ENCODE measurements at regions not wholly inside any gene's neighbourhood (a gene's known extent, or its start where the extent isn't known, plus 50 kb on each side); places are given as distances from the start of the nearest gene placed in this dataset.
"Not testable (repeated sequence)": the region's sequence is repeated elsewhere in the genome, so short reads cannot be mapped to it uniquely, and the experiment has no call there.

- no peak for DNase-seq
These were observed 50.5 kb upstream of the CD99 start for GRCh38 chrX:2640436-2641150.

DNA sequence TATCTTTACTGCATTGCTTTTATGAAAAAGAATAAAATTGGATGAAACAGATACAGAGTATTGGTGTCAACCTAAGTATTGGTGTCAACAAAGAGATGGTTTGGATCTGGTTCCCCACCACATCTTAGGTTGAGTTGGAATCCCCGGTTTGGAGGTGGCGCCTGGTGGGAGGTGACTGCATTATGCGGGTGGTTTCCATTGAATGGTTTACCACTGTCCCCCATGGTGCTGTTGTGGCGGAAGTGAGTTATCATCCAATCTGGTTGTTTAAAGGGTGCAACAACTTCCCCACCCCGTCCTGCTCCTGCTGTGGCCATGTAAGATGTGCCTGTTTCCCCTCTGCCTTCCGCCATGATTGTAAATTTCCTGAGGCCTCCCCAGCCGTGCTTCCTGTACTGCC is 52.8 kb upstream of the CD99 start:
- no peak for DNase-seq

DNA sequence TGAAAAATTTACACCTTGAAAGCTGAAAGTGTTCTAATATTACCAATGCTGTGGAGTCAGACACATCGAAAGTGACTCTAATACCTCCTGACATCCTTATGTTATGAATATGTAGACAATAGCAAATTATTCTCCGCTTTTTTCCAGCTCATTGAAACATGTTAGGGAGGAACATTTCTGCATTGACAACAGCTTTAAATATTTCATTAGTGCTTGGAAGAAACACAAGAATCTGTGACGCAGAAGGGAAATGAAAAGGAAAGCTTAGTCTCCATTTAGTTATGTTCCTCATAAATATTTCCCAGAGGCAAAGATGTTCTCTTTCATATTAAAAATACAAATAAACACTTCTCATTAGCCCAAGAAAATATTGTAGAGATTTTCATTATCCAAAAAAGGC is 55.8 kb upstream of the CD99 start:
- no peak for DNase-seq

DNA sequence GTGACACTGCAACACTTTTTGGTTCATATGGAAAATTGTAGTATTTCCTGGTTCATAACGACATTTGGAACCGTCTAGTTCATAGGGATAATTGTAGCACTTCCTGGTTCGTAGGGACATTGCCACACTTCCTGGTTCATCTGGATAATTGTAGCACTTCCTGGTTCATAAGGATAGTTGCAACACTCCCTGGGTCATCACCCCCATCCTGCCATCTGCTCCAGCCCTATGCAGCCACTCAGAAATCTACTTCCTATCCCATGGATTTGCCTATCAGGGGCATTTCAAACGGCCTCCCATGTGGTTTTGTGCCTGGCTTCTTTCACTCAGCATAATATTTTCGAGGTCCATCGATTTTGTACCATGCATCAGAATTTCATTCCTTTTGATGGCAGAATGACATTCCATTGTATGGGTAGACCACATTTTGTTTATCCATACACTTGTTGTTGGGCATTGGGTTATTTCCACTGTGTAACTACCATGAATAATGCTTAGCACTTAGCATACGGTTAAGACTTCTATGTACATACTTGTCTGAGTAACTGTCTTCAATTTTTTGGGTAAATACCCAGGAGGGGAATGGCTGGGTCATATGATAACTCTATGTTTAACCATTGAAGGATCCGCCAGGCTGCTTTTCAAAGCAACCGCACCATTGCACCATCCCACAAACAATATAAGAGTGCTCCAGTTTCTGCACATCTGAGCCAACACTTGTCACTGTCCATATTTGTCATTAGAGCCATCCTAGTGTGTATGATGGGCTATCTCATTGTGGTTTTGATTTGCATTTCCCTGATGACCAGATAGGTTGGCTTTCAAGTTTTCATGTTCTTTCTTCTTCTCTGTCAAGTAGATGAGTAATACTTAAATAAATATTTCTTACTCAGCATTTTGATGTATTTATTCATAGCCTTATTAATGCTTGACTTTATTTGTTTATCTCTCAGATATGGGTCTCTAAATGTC is 58.3 kb upstream of the CD99 start:
- DNase-seq = no peak

GRCh38 chrX:2631743-2632532 is 59.2 kb upstream of the CD99 start:
- no peak for DNase-seq

- not testable (repeated sequence) for DNase-seq
These were observed 60.0 kb upstream of the CD99 start for GRCh38 chrX:2630935-2631742.

DNA sequence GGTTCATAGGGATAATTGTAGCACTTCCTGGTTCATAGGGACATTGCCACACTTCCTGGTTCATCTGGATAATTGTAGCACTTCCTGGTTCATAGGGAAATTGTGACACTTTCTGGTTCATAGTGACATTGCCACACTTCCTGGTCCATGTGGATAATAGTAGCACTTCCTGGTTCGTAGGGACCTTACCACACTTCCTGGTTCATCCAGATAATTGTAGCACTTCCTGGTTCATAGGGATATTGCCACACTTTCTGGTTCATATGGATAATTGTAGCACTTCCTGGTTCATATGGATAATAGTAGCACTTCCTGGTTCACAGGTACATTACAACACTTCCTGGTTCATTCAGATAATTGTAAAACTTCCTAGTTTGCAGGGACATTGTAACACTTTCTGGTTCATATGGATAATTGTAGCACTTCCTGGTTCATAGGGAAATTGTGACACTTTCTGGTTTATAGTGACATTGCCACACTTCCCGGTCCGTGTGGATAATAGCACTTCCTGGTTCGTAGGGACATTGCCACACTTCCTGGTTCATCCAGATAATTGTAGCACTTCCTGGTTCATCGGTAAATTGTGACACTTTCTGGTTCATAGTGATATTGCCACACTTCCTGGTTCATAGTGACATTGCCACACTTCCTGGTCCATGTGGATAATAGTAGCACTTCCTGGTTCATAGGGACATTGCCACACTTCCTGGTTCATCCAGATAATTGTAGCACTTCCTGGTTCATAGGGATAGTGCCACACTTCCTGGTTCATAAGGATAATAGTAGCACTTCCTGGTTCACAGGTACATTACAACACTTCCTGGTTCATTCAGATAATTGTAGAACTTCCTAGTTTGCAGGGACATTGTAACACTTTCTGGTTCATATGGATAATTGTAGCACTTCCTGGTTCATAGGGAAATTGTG is 60.8 kb upstream of the CD99 start:
- not testable (repeated sequence) for DNase-seq

DNA sequence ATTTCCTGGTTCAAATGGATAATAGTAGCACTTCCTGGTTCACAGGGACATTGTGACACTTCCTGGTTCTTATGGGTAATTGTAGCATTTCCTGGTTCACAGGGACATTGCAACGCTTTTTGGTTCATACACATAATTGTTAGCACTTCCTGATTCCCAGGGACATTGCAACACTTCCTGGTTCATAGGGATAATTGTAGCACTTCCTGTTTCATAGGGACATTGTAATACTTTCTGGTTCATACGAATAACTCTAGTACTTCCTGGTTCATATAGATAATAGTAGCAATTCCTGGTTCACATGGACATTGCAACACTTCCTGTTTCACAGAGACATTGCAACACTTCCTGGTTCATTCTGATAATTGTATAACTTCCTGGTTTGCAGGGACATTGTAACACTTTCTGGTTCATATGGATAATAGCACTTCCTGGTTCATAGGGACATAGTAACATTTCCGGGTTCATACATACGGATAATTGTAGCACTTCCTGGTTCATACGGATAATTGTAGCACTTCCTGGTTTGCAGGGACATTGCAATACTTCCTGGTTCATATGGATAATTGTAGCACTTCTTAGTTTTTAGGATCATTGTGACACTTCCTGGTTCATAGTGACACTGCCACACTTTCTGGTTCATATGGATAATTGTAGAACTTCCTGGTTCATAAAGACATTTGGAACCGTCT is 61.6 kb upstream of the CD99 start:
- no peak for DNase-seq

DNA sequence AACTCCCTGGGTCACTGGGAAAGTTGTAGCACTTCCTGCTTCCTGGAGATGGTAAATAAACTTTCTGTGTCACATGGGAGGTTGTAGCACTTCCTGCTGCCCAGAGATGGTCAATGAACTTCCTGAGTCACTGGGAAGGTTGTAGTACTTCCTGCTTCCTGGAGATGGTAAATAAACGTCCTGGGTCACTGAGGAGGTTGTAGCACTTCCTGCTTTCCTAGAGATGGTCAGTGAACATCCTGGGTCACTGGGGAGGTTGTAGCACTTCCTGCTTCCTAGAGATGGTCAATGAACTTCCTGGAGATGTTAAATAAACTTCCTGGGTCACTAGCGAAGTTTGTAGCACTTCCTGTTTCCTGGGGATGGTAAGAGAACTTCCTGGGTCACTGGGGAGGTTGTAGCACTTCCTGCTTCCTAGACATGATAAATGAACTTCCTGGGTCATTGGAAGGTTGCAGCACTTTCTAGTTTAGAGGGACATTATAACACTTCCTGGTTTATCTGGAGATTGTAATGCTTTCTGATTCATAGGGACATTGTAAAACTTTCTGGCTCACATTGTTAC is 62.3 kb upstream of the CD99 start:
- DNase-seq = no peak

- no peak for DNase-seq
These were observed 63.7 kb upstream of the CD99 start for GRCh38 chrX:2627272-2627867.

- DNase-seq = no peak
These were observed 64.3 kb upstream of the CD99 start for GRCh38 chrX:2626750-2627149.

GRCh38 chrX:2620576-2620975 is 70.5 kb upstream of the CD99 start:
- no peak for DNase-seq

- DNase-seq = no peak
These were observed 72.6 kb upstream of the CD99 start for GRCh38 chrX:2618516-2618915.

DNA sequence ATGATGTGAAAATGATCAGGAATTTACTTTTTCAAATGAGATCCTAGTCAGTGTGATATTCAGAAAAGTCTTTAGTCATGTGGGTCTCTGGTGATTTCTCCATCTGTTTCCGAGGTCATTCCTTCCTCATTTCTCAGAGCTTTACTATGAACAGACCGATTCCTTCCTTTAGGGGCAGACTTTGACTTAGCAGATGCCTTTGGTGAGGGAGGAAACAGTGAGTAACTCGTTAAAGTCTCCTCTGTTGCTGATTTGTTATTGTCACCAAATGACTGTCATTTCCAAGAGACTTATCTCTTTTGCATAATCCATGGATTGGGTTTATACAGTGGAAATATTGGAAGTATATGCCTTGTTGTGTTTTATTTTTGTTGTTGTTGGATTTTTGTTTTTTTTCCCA is 76.2 kb upstream of the CD99 start:
- no peak for DNase-seq

DNA sequence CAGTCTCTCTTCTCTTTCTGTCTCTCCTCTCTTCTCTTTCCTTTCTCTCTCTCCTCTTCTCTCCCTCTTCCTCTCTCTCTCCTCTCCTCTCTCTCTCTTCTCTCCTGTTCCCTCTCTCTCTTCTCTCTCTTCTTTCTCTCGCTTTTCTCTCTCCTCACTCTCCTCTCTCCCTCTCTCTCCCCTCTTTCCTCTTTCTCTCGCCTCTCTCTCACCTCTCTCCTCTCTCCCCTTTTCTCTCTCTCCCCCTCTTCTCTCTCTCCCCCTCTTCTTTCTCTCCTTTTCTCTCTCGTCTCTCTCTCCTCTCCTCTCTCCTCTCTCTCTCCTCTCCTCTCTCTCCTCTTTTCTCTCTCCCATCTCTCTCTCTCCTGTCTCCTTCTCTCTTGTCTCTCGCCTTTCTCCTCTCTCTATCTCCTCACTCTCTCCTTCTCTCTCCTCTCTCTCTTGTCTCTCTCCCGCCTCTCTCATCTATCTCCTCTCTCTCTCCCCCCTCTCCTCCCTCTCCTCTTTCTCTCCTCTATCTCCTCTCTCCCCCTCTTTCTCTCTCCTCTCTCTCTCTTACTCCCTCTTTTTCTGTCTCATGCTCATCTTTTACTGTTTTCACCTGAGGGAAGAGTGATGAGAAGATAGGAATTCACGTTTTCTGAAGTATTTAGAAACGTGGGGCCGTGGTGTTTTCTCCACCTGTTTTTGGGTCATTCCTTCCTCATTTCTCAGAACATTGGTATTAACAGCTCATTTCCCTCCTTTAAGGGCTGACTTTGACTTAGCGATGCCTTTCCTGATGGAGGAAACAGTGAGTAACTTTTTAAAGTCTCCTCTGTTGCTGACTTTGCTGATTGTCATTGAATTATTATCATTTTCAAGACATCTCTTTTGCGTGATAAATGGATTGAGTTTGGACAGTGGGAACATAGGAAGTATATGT is 80.6 kb upstream of the CD99 start:
- DNase-seq = no peak

GRCh38 chrX:2609431-2610238 is 81.5 kb upstream of the CD99 start:
- no peak for DNase-seq

- no peak for DNase-seq
These were observed 82.3 kb upstream of the CD99 start for GRCh38 chrX:2608638-2609430.
